H1 (cell line): ENCODE measurements at regions not wholly inside any gene's neighbourhood (a gene's known extent, or its start where the extent isn't known, plus 50 kb on each side); places are given as distances from the start of the nearest gene placed in this dataset.
A peak's percentile ranks its signal among the peaks of the same experiment; 100 is the strongest.

Experiments used
- CTCF ChIA-PET: fragments of 300-600 bp; sonication (Branson Sonifier 250); formaldehyde crosslinking; loops from one replicate; lab custom pipeline; 2021; ENCODE audit not compliant: partially characterized antibody; lab: Charles Lee
- POLR2A ChIA-PET: fragments of 300-600 bp; sonication (Branson Sonifier 250); formaldehyde crosslinking; loops from one replicate; lab custom pipeline; 2021; ENCODE audit warnings: inconsistent platforms; ENCODE audit not compliant: partially characterized antibody; lab: Charles Lee
- DNase-seq, 2 experiments: peaks; one replicate each; pipeline versions ENCODE4 v3.0.0 to v3.0.0-alpha.2; 2010 to 2022; ENCODE audit warnings: low spot score in 2 of 2, low read depth in 1 of 2, mixed read lengths in 1 of 2
- FAIRE-seq: peaks from 2 replicates; lab custom pipeline; 2011; peaks lifted over from hg19 to GRCh38; lab: Jason Lieb, UNC
- H2AFZ ChIP-seq: 2 replicates; pipeline ENCODE4 v1.8.1; 2012; ENCODE audit warnings: low read length, inconsistent platforms
- H2AK5ac ChIP-seq: 2 replicates; pipeline ENCODE4 v1.6.1; 2013; ENCODE audit warnings: low read depth, low read length
- H2BK120ac ChIP-seq: replicated peaks from 2 replicates; pipeline ENCODE3; 2013; ENCODE audit warnings: low read depth, low read length, inconsistent platforms
- H2BK12ac ChIP-seq: 2 replicates; pipeline ENCODE4 v1.6.1; 2013; ENCODE audit warnings: low read depth, low read length
- H2BK15ac ChIP-seq: 2 replicates; pipeline ENCODE4 v1.6.1; 2013; ENCODE audit warnings: low read length
- H2BK20ac ChIP-seq: 2 replicates; pipeline ENCODE4 v1.6.1; 2013; ENCODE audit warnings: low read length
- H2BK5ac ChIP-seq: 2 replicates; pipeline ENCODE4 v1.6.1; 2013; ENCODE audit warnings: low read depth, low read length
- H3K14ac ChIP-seq: 2 replicates; pipeline ENCODE4 v1.6.1; 2013; ENCODE audit warnings: inconsistent platforms; ENCODE audit not compliant: insufficient read length
- H3K18ac ChIP-seq: 2 replicates; pipeline ENCODE4 v1.6.1; 2013; ENCODE audit warnings: low read length; ENCODE audit errors: extremely low read depth
- H3K23ac ChIP-seq: 2 replicates; pipeline ENCODE4 v1.6.1; 2013; ENCODE audit warnings: inconsistent platforms; ENCODE audit not compliant: insufficient read length
- H3K23me2 ChIP-seq: 2 replicates; pipeline ENCODE4 v1.6.1; 2013; ENCODE audit warnings: low read depth, low read length
- H3K27ac ChIP-seq: 2 replicates; pipeline ENCODE4 v1.6.1; 2011; ENCODE audit warnings: low read depth, low read length, inconsistent platforms
- H3K27me3 ChIP-seq, 4 experiments: replicated peaks in 1 of 4; 1 replicate in 1 of 4; 2 replicates in 3 of 4; pipeline versions ENCODE4 v1.6.1 to v1.8.1; 2011 to 2013; ENCODE audit warnings: low read length in 3 of 4, mild to moderate bottlenecking in 3 of 4, inconsistent platforms in 2 of 4, mixed read lengths in 2 of 4, moderate library complexity in 1 of 4; ENCODE audit not compliant: control insufficient read depth in 3 of 4, insufficient read depth in 3 of 4; ENCODE audit errors: extremely low read depth in 1 of 4
- H3K36me3 ChIP-seq, 4 experiments: 2 replicates each; pipeline versions ENCODE4 v1.6.1 to v1.8.1; 2011 to 2013; ENCODE audit warnings: mild to moderate bottlenecking in 4 of 4, low read length in 3 of 4, moderate library complexity in 2 of 4, control low read depth in 1 of 4, inconsistent platforms in 1 of 4; ENCODE audit not compliant: insufficient read depth in 4 of 4, control insufficient read depth in 2 of 4
- H3K4ac ChIP-seq: replicated peaks from 2 replicates; pipeline ENCODE3; 2013; ENCODE audit warnings: low read length, low read depth, mixed read lengths, inconsistent platforms; ENCODE audit not compliant: insufficient read length
- H3K4me1 ChIP-seq, 4 experiments: replicated peaks in 1 of 4; 1 replicate in 1 of 4; 2 replicates in 3 of 4; pipeline versions ENCODE4 v1.6.1 to v1.8.1; 2011 to 2013; ENCODE audit warnings: low read length in 3 of 4, inconsistent platforms in 2 of 4, mixed read lengths in 1 of 4; ENCODE audit not compliant: insufficient read depth in 4 of 4, control insufficient read depth in 3 of 4
- H3K4me2 ChIP-seq, 2 experiments: 2 replicates each; pipeline versions ENCODE4 v1.6.1 to v1.8.1; 2011 to 2013; ENCODE audit warnings: low read depth in 2 of 2, low read length in 2 of 2, control low read depth in 1 of 2, inconsistent platforms in 1 of 2, mild to moderate bottlenecking in 1 of 2; ENCODE audit not compliant: insufficient read depth in 1 of 2
- H3K4me3 ChIP-seq, 4 experiments: fragments of 200-600, 300-600 bp in 1 of 4; sonication (generic), shearing (Covaris generic), sonication (Bioruptor Twin) in 1 of 4; 2 replicates each; pipeline versions ENCODE4 v1.5.1 to v1.8.1; 2011 to 2016; ENCODE audit warnings: low read length in 4 of 4, low read depth in 3 of 4, control low read depth in 2 of 4, inconsistent platforms in 2 of 4, mild to moderate bottlenecking in 2 of 4, mixed read lengths in 1 of 4, moderate library complexity in 1 of 4; ENCODE audit not compliant: insufficient read depth in 2 of 4; ENCODE audit errors: extremely low read depth in 1 of 4
- H3K56ac ChIP-seq: replicated peaks from 2 replicates; pipeline ENCODE3; 2013; ENCODE audit warnings: low read depth, mild to moderate bottlenecking, mixed read lengths, low read length, inconsistent platforms; ENCODE audit not compliant: insufficient read length
- H3K79me1 ChIP-seq: 2 replicates; pipeline ENCODE4 v1.6.1; 2013; ENCODE audit warnings: low read depth, low read length, control low read depth
- H3K79me2 ChIP-seq, 2 experiments: 2 replicates each; pipeline versions ENCODE4 v1.6.1 to v1.8.1; 2012 to 2013; ENCODE audit warnings: low read length in 2 of 2, mild to moderate bottlenecking in 2 of 2, inconsistent platforms in 1 of 2; ENCODE audit not compliant: insufficient read depth in 2 of 2, control insufficient read depth in 1 of 2
- H3K9ac ChIP-seq, 4 experiments: replicated peaks in 1 of 4; 1 replicate in 1 of 4; 2 replicates in 3 of 4; pipeline versions ENCODE4 v1.6.1 to v1.8.1; 2011 to 2013; ENCODE audit warnings: low read depth in 3 of 4, low read length in 3 of 4, control low read depth in 2 of 4, mild to moderate bottlenecking in 2 of 4, moderate library complexity in 2 of 4, inconsistent platforms in 1 of 4; ENCODE audit errors: extremely low read depth in 1 of 4
- H3K9me3 ChIP-seq, 2 experiments: 2 replicates each; pipeline versions ENCODE4 v1.6.1 to v1.8.1; 2012 to 2013; ENCODE audit warnings: mild to moderate bottlenecking in 2 of 2, moderate library complexity in 2 of 2, control low read depth in 1 of 2, inconsistent platforms in 1 of 2, low read depth in 1 of 2, low read length in 1 of 2, mixed read lengths in 1 of 2; ENCODE audit not compliant: insufficient read depth in 2 of 2
- H4K20me1 ChIP-seq, 2 experiments: replicated peaks in 1 of 2; 2 replicates each; pipeline versions ENCODE3 to v1.8.1; 2011 to 2013; ENCODE audit warnings: inconsistent platforms in 2 of 2, low read length in 2 of 2, mild to moderate bottlenecking in 1 of 2; ENCODE audit not compliant: insufficient read depth in 2 of 2, control insufficient read depth in 1 of 2
- H4K5ac ChIP-seq: 2 replicates; pipeline ENCODE4 v1.6.1; 2013; ENCODE audit warnings: low read length, low read depth, mixed read lengths, inconsistent platforms; ENCODE audit not compliant: insufficient read length
- H4K8ac ChIP-seq: 2 replicates; pipeline ENCODE4 v1.8.0; 2013; ENCODE audit warnings: mild to moderate bottlenecking, moderate library complexity, low read length, inconsistent platforms; ENCODE audit not compliant: insufficient read depth; ENCODE audit errors: extremely low read depth
- H4K91ac ChIP-seq: replicated peaks from 2 replicates; pipeline ENCODE3; 2013; ENCODE audit warnings: low read length, mixed read lengths, inconsistent platforms; ENCODE audit not compliant: insufficient read length
- EZH2 ChIP-seq: fragments of 200-600 bp; sonication (generic); IDR thresholded peaks from 2 replicates; pipeline ENCODE4 v1.7.1; 2012; ENCODE audit warnings: low read depth, mild to moderate bottlenecking, moderate library complexity, low read length, inconsistent platforms; ENCODE audit not compliant: severe bottlenecking
- SIRT6 ChIP-seq: IDR thresholded peaks from one replicate; pipeline ENCODE4 v1.7.1; 2012; ENCODE audit warnings: low read length, inconsistent platforms
- WGBS, 2 experiments: shearing (Covaris generic) in 1 of 2; methylation state at CpG; one replicate each; pipeline versions ENCODE4 v1.1.6 to v1.1.7; 2013 to 2015; ENCODE audit warnings: low lambda C conversion rate in 2 of 2, mixed read lengths in 2 of 2, inconsistent platforms in 1 of 2, low coverage in 1 of 2, missing lambda C conversion rate in 1 of 2; ENCODE audit not compliant: insufficient replicate concordance in 2 of 2, insufficient coverage in 1 of 2, insufficient read length in 1 of 2; ENCODE audit errors: extremely low coverage in 1 of 2, missing lambda C conversion rate in 1 of 2; 5-methylcytosine and 5-hydroxymethylcytosine counted together

- Histone ChIP-seq H3K4me1 (peaks cover 0 to 7% (median under 1%) of the 10 kb centered on the region in 4 experiments; a peak in 3 of 7 replicates), H4K20me1 (no peaks in the 10 kb centered on the region), H2BK12ac (no peak overlapping the region), H3K4ac (no peak overlapping the region), H3K79me1 (no peaks in the 10 kb centered on the region), H2BK20ac (no peak overlapping the region), H3K23ac (no peak overlapping the region), H3K14ac (no peak overlapping the region), H3K27me3 (peaks cover 0 to 2% (median 0%) of the 10 kb centered on the region in 4 experiments; a peak in 1 of 7 replicates), H3K9me3 (peaks cover 4 to 8% of the 10 kb centered on the region in 2 experiments; a peak in 2 of 4 replicates), H4K8ac (no peak overlapping the region), H2AFZ (no peak overlapping the region), H4K5ac (no peak overlapping the region), H2BK15ac (no peak overlapping the region), H3K9ac (no peak overlapping the region), H3K27ac (no peak overlapping the region), H2AK5ac (peak overlapping the region; percentile 75; the same call in 1 of the 2 replicates), H3K4me3 (no peak overlapping the region), H3K79me2 (no peaks in the 10 kb centered on the region), H3K4me2 (no peak overlapping the region), H3K18ac (no peak overlapping the region), H2BK120ac (no peak overlapping the region), H3K36me3 (no peaks in the 10 kb centered on the region), H2BK5ac (no peak overlapping the region), H3K56ac (no peak overlapping the region), H4K91ac (no peak overlapping the region), H3K23me2 (no peaks in the 10 kb centered on the region)
- WGBS, 2 experiments = 91% methylated on average over 2 of the region's 2 CpGs; no CpG with 5 or more reads in 1 of the 2 experiments
- TF ChIP-seq SIRT6 (no peak), EZH2 (no peak)
- DNase-seq = no peak
- CTCF ChIA-PET = interaction anchor here (0.8 kb wide), 1 partner anchor 76 kb away, joined by 3 read pairs; no protein-coding TSS in a partner anchor
- POLR2A ChIA-PET = no interaction called here
- no peak for FAIRE-seq
Measured at GRCh38 chr12:77488041-77488620, 342.6 kb upstream of the NAV3 start.
